ENCODE measurements at regions not wholly inside any gene's neighbourhood (a gene's known extent, or its start where the extent isn't known, plus 50 kb on each side); places are given as distances from the start of the nearest gene placed in this dataset.
"Not testable (repeated sequence)": the region's sequence is repeated elsewhere in the genome, so short reads cannot be mapped to it uniquely, and the experiment has no call there.

GRCh38 chr12:107590814-107591375 is 94.7 kb upstream of the PWP1 start:
- no peak for DNase-seq (ENCODE audit: low read depth)

- DNase-seq (ENCODE audit: low read depth) = no peak
Measured at GRCh38 chr12:107593713-107594381, 91.8 kb upstream of the PWP1 start.

- no peak for DNase-seq (ENCODE audit: low read depth)
Measured at GRCh38 chr12:107594995-107595394, 90.6 kb upstream of the PWP1 start.

- DNase-seq (ENCODE audit: low read depth) = no peak
Measured at GRCh38 chr12:107597695-107598410, 87.7 kb upstream of the PWP1 start.

GRCh38 chr12:107598906-107599305 is 86.7 kb upstream of the PWP1 start:
- DNase-seq (ENCODE audit: low read depth) = no peak

- no peak for DNase-seq (ENCODE audit: low read depth)
Measured at GRCh38 chr12:107600581-107601144, 84.9 kb upstream of the PWP1 start.

- DNase-seq (ENCODE audit: low read depth) = no peak
Measured at GRCh38 chr12:107602446-107602845, 83.2 kb upstream of the PWP1 start.

- DNase-seq (ENCODE audit: low read depth) = no peak
Measured at GRCh38 chr12:107605293-107605692, 80.3 kb upstream of the PWP1 start.

GRCh38 chr12:107607464-107608392 is 77.9 kb upstream of the PWP1 start:
- peak; percentile 64 for DNase-seq (ENCODE audit: low read depth)

GRCh38 chr12:107608779-107609178 is 76.8 kb upstream of the PWP1 start:
- DNase-seq (ENCODE audit: low read depth) = not testable (repeated sequence)

GRCh38 chr12:107610021-107610859 is 75.4 kb upstream of the PWP1 start:
- DNase-seq (ENCODE audit: low read depth) = no peak

GRCh38 chr12:107612508-107612907 is 73.1 kb upstream of the PWP1 start:
- no peak for DNase-seq (ENCODE audit: low read depth)

- DNase-seq (ENCODE audit: low read depth) = no peak
Measured at GRCh38 chr12:107616941-107617340, 68.7 kb upstream of the PWP1 start.

GRCh38 chr12:107618106-107618505 is 67.5 kb upstream of the PWP1 start:
- DNase-seq (ENCODE audit: low read depth) = no peak

- no peak for DNase-seq (ENCODE audit: low read depth)
Measured at GRCh38 chr12:107619831-107620230, 65.8 kb upstream of the PWP1 start.

GRCh38 chr12:107622001-107622400 is 63.6 kb upstream of the PWP1 start:
- no peak for DNase-seq (ENCODE audit: low read depth)

GRCh38 chr12:107624493-107624892 is 61.1 kb upstream of the PWP1 start:
- no peak for DNase-seq (ENCODE audit: low read depth)

GRCh38 chr12:107631715-107632114 is 53.9 kb upstream of the PWP1 start:
- no peak for DNase-seq (ENCODE audit: low read depth)

GRCh38 chr12:107632246-107632645 is 53.4 kb upstream of the PWP1 start:
- no peak for DNase-seq (ENCODE audit: low read depth)

GRCh38 chr12:107634530-107634929 is 51.1 kb upstream of the PWP1 start:
- DNase-seq (ENCODE audit: low read depth) = no peak

- DNase-seq (ENCODE audit: low read depth) = no peak
Measured at GRCh38 chr12:107635139-107635538, 50.5 kb upstream of the PWP1 start.

Data from stimulated activated CD8-positive, alpha-beta memory T cell treated with anti-CD3 and anti-CD28 coated beads, Interleukin-15, amount 100 ng/mL, for 1 hour (primary cell).